ENCODE measurements at regions not wholly inside any gene's neighbourhood (a gene's known extent, or its start where the extent isn't known, plus 50 kb on each side); places are given as distances from the start of the nearest gene placed in this dataset.

GRCh38 chr1:115229016-115229415 lies 109.0 kb downstream of the NGF start (continued):
- no peak for TF ChIP-seq CTCF (IDR thresholded peaks at IDR 0.05 in 2 of 3, conservative IDR thresholded peaks at IDR 0.05 in 1 of 3; ENCODE audit: control insufficient read depth in 2 of 3, extremely low read depth in 1 of 3, insufficient read depth in 1 of 3, low read depth in 3 of 3, low read length in 3 of 3)
- TF ChIP-seq BCL11A (IDR thresholded peaks at IDR 0.05; ENCODE audit: low read depth, low read length): no peak
- no peak for TF ChIP-seq POLR2AphosphoS5 (IDR thresholded peaks at IDR 0.05; ENCODE audit: low read length)
- no peak for TF ChIP-seq TCF12 (IDR thresholded peaks at IDR 0.05; ENCODE audit: low read depth, low read length)

- H3K79me2 ChIP-seq (ENCODE audit: control insufficient read depth, insufficient read depth, low read length): no peaks in the 10 kb centered on the region
- ChIA-PET CTCF (no interaction called here), RAD21 (ENCODE audit: unreplicated experiment) (no interaction called here), SMC1A (ENCODE audit: uncharacterized antibody, unreplicated experiment) (no interaction called here), POLR2A (no interaction called here)
- 17% methylated on average over 4 of the region's 4 CpGs for WGBS (ENCODE audit: insufficient coverage, insufficient replicate concordance, low lambda C conversion rate, missing lambda C conversion rate)
- no peak overlapping the region for H3K4me3 ChIP-seq
- intact Hi-C loops (cut with micrococcal nuclease; ENCODE audit: unreplicated experiment) (no loop called here), in situ Hi-C loops (cut with MboI) (no loop called here)
- no peak overlapping the region for H3K9ac ChIP-seq (ENCODE audit: control insufficient read depth, insufficient read depth, low read length)
- no peak overlapping the region for H3K27ac ChIP-seq (ENCODE audit: control insufficient read depth, insufficient read depth)
- ATAC-seq (no peak), DNase-seq (ENCODE audit: low read depth, low spot score) (no peak), FAIRE-seq (no peak)
- H3K4me2 ChIP-seq (ENCODE audit: control insufficient read depth, insufficient read depth): no peak overlapping the region
- H3K27me3 ChIP-seq (replicated peaks in 1 of 2; ENCODE audit: control insufficient read depth in 2 of 2, insufficient read depth in 2 of 2, low read length in 1 of 2): no peaks in the 10 kb centered on the region; a peak in 1 of 4 replicates
- no TSS peak for BruUV-seq (replicated peaks)
- H3K9me3 ChIP-seq (replicated peaks; ENCODE audit: control insufficient read depth, insufficient read depth, low read length): no peaks in the 10 kb centered on the region
- no peaks in the 10 kb centered on the region for H3K36me3 ChIP-seq (ENCODE audit: control insufficient read depth in 2 of 2, insufficient read depth in 2 of 2, low read length in 1 of 2)
- H3K4me1 ChIP-seq (ENCODE audit: control insufficient read depth, insufficient read depth, low read length): no peaks in the 10 kb centered on the region
- no peak overlapping the region for H2AFZ ChIP-seq (ENCODE audit: control insufficient read depth, low read depth, low read length)
- no peaks in the 10 kb centered on the region for H4K20me1 ChIP-seq (ENCODE audit: control insufficient read depth, insufficient read depth)
- TF ChIP-seq FOXM1 (IDR thresholded peaks at IDR 0.05; ENCODE audit: low read depth, low read length) (no peak), TARDBP (IDR thresholded peaks at IDR 0.05; ENCODE audit: borderline replicate concordance) (no peak), PRDM15 (CRISPR knock-in tag; IDR thresholded peaks at IDR 0.05) (no peak), JUNB (IDR thresholded peaks at IDR 0.05) (no peak), TCF12 (IDR thresholded peaks at IDR 0.05; ENCODE audit: low read depth, low read length) (no peak), PKNOX1 (IDR thresholded peaks at IDR 0.05) (no peak), SMAD5 (IDR thresholded peaks at IDR 0.05; ENCODE audit: low read depth) (no peak), ATF7 (IDR thresholded peaks at IDR 0.05; ENCODE audit: low read depth) (no peak), IRF4 (IDR thresholded peaks at IDR 0.05; ENCODE audit: low read depth, low read length) (no peak), ESRRA (IDR thresholded peaks at IDR 0.05; ENCODE audit: low read length) (no peak), SREBF2 (IDR thresholded peaks at IDR 0.05; ENCODE audit: low read length) (no peak), NBN (IDR thresholded peaks at IDR 0.05) (no peak), IKZF2 (IDR thresholded peaks at IDR 0.05) (no peak)
Observed at GRCh38 chr1:115228191-115228590, 109.9 kb downstream of the NGF start.

All from GM12878 (cell line).